Skeletal muscle satellite cell (primary cell): ENCODE measurements at regions not wholly inside any gene's neighbourhood (a gene's known extent, or its start where the extent isn't known, plus 50 kb on each side); places are given as distances from the start of the nearest gene placed in this dataset.
"Not testable (repeated sequence)": the region's sequence is repeated elsewhere in the genome, so short reads cannot be mapped to it uniquely, and the experiment has no call there.

ENCODE experiments used
- H3K27me3 ChIP-seq: 2 replicates; pipeline ENCODE4 v1.7.0; 2013; ENCODE audit warnings: low read length; ENCODE audit not compliant: control insufficient read depth, insufficient read depth
- H3K36me3 ChIP-seq: 2 replicates; pipeline ENCODE4 v1.7.0; 2013; ENCODE audit warnings: mild to moderate bottlenecking, control low read depth, low read length; ENCODE audit not compliant: insufficient read depth
- H3K4me1 ChIP-seq: 2 replicates; pipeline ENCODE4 v1.7.0; 2013; ENCODE audit warnings: low read length; ENCODE audit not compliant: control insufficient read depth, insufficient read depth
- H3K4me2 ChIP-seq: 2 replicates; pipeline ENCODE4 v1.7.0; 2013; ENCODE audit warnings: mild to moderate bottlenecking, low read length
- H3K4me3 ChIP-seq: 2 replicates; pipeline ENCODE4 v1.7.0; 2013; ENCODE audit warnings: low read length
- H3K9ac ChIP-seq: 2 replicates; pipeline ENCODE4 v1.7.0; 2013; ENCODE audit warnings: mild to moderate bottlenecking, low read depth, low read length, moderate library complexity
- H3K9me3 ChIP-seq: replicated peaks from 2 replicates; pipeline ENCODE4 v1.7.0; 2013; ENCODE audit warnings: mild to moderate bottlenecking, control low read depth, low read length

DNA sequence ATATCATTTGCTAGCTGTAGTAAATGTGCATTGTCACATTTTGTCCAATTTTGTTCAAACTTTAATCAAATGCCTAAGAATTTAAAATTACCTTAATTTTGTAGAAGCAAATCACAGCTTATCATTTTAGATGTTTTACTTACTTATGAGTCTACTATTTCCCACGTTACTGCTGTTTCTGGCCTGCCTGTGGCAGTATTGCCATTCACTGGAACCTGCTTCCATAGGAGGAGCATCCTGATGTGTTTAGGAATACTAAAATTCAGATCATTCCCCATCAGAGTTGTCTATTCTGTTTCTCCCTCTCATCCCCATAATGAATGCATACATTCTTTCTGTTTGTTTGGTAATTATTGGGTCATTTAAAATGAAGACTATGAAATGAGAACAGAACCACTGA lies 119.5 kb upstream of the SNRPN start:
- Histone ChIP-seq H3K27me3 (no peaks in the 10 kb centered on the region), H3K9me3 (peaks cover 12% of the 10 kb centered on the region)

DNA sequence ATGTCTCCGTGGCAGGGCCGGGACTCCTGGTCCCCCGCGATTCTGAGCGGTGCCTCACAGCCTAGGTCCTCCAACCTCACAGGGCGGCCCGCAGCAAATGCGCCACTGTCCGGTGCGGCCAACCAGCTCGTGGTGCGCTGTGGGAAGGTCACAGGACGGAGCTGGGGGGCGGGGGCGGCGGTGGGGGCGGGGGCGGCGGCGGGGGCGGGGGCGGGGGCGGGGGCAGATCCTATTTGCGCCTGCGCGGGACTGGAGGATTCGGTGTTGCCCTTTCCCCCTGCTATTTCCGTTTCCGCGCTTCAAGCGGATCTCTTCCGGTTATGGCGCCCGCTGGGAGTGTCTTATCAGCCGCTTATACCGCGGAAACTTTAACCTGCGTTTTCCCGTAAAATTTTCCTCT lies 106.7 kb upstream of the SNRPN start:
- Histone ChIP-seq H3K9ac (no peak overlapping the region), H3K36me3 (no peaks in the 10 kb centered on the region), H3K9me3 (peaks cover 3% of the 10 kb centered on the region), H3K27me3 (no peaks in the 10 kb centered on the region), H3K4me2 (peak overlapping the region; percentile 51), H3K4me3 (peak overlapping the region; percentile 50), H3K4me1 (no peaks in the 10 kb centered on the region)

More for the DNA sequence above, 119.5 kb upstream of the SNRPN start:
- H3K4me1 ChIP-seq, result no peaks in the 10 kb centered on the region
- H3K9ac ChIP-seq, result no peak overlapping the region
- no peaks in the 10 kb centered on the region for H3K36me3 ChIP-seq
- H3K4me2 ChIP-seq, result no peak overlapping the region
- no peak overlapping the region for H3K4me3 ChIP-seq

DNA sequence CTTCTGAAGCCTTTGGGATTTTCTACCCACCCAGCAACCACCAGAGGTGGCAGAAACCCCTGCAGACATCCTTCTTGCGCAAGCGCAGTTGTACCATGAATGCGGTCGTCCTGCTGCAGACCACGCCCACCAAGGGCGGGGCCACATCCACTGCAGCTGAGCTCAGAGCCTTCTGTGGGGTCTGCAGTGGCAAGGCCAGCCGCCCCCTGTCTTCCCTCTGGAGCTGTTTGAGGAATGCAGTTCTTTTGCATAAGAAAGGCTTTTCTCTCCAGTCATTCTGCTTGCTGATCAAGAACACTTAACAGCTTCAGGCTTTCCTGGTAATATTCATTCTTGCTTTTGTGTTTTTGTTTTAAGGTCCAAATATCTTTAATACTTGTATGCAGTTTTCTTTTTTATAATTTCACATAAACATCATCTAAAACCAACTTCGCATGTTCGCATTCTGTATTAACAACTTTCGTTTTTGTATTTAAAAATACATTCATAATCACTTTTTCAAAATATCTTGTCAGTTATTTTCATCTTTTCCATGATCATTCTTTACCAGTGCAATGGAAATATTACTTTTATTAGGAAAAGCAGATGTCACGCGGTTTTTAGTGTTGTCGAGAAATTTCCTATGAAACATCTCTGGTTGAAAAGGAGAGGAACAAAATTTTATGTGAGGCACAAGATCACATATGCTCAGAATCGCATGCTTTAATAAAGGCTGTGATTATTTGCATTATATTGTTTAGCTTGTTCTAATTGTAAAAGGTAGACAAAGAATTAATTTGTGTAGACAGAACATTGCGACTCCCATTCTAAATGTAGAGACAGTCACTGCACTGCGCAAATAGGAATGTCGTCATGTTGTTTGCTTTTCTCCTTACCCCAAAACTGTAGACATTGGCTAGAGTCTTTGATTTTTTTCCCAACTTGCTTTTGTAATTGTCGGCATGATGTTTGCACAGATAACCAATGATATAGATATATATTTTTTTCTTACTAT lies 98.1 kb upstream of the SNRPN start:
- no peak overlapping the region for H3K9ac ChIP-seq
- H3K27me3 ChIP-seq, result no peaks in the 10 kb centered on the region
- H3K36me3 ChIP-seq, result no peaks in the 10 kb centered on the region
- H3K4me2 ChIP-seq, result no peak overlapping the region
- H3K4me1 ChIP-seq, result no peaks in the 10 kb centered on the region
- H3K4me3 ChIP-seq, result no peak overlapping the region
- H3K9me3 ChIP-seq, result peaks cover 3% of the 10 kb centered on the region

DNA sequence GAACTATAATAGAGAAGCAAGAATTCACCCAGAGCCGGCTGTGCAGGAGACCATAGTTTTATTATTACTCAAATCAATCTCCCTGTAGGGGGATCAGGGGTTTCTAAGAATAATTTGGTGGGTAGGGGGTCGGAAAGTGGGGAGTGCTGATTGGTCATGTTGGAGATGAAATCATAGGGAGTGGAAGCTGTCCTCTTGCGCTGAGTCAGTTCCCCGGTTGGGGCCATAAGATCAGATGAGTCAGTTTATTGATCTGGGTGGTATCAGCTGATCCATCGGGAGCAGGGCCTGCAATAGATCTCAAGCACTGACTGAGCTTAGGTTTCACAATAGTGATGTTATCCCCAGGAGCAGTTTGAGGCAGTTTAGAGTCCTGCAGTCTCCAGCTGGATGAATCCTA lies 97.0 kb upstream of the SNRPN start:
- no peak overlapping the region for H3K4me2 ChIP-seq
- H3K4me3 ChIP-seq, result no peak overlapping the region
- no peaks in the 10 kb centered on the region for H3K27me3 ChIP-seq
- no peaks in the 10 kb centered on the region for H3K4me1 ChIP-seq
- H3K9me3 ChIP-seq, result peaks cover 3% of the 10 kb centered on the region
- no peak overlapping the region for H3K9ac ChIP-seq
- no peaks in the 10 kb centered on the region for H3K36me3 ChIP-seq

DNA sequence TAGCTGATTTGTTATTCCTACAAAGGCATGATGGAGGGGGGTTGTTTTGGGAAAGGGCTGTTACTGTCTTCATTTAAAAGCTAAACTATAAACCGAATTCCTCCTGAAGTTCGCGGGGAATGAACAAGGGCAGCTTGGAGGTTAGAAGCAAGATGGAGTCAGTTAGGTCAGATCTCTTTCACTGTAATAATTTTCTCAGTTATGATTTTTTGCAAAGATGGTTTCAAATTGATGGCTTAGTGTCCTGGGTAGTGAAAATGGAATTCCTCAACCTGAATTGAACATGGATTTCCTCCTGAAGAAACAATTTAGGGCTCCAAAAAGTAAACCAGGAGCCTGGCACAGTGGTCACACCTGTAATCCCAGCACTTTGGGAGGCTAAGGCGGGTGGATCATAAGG lies 96.6 kb upstream of the SNRPN start:
- not testable (repeated sequence) for H3K4me3 ChIP-seq, H3K4me1 ChIP-seq, H3K4me2 ChIP-seq, H3K36me3 ChIP-seq, H3K9me3 ChIP-seq, H3K9ac ChIP-seq, H3K27me3 ChIP-seq

DNA sequence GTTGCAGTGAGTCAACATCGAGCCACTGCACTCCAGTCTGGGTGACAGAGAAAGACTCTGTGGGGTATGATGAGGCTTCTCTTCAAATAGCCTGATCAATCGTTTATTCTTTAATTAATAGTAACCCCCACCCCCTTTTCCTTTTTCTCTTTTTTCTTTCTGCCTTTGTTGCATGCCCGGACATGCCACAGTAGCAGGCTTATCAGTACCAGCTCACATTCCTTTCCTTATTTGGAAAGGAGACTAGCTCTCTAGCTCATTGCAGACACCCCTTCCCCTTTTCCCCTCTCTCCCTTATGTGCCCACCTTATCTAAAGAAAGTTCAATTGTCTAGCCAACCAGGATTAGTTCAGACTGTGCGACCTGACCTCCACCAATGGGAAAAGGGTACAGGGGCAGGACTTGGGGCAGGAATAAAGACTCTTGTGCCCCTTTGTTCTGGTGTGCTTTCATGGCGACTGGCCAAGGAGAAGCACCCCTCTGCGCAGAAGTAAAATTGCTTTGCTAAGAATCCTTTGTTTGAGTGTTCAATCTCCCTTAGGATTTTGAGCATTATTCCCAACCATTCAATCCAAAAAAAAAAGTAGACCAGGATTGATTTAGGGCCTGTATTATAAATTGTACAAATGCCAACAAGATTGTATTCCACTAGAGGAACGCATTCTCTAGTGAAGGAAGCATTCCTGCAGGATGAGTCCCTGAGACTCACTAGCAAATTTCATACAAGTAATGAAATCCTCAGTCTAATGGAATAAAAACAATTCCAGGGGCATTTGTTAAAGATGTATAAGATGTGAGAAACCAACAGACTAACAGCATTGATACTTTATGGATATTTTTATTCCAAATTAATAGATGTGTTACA lies 95.8 kb upstream of the SNRPN start:
- Histone ChIP-seq H3K27me3 (no peaks in the 10 kb centered on the region), H3K9me3 (peaks cover 3% of the 10 kb centered on the region), H3K36me3 (no peaks in the 10 kb centered on the region), H3K4me3 (no peak overlapping the region), H3K4me2 (no peak overlapping the region), H3K9ac (no peak overlapping the region), H3K4me1 (no peaks in the 10 kb centered on the region)

DNA sequence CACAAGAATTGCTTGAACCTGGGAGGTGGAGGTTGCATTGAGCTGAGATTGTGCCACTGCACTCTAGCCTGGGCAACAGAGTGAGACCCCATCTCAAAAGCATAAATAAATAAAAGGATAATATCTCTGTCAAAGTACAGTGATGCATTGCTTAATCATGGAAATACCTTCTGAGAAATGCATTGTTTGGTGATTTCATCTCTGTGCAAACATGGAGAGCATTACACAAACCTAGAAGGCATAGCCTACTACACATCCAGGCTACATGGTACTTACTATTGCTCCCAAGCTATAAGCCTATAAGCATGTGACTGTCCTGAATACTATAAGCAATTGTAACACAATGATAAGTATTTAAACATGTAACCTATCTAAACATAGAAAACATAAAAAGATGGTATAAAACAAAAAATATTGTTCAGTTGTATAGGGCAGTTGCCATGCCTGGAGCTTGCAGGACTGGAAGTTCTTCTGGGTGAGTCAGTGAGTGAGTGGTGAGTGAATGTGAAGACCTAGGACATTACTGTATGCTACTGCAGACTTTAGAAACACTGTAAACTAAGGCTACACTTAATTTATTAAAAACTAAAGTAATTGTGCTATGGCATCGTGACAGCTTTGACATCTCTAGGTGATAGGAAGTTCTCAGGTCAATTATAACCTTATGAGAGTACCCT lies 93.6 kb upstream of the SNRPN start:
- H3K9ac ChIP-seq, result no peak overlapping the region
- H3K36me3 ChIP-seq, result no peaks in the 10 kb centered on the region
- H3K4me1 ChIP-seq, result no peaks in the 10 kb centered on the region
- no peaks in the 10 kb centered on the region for H3K27me3 ChIP-seq
- H3K4me3 ChIP-seq, result no peak overlapping the region
- no peak overlapping the region for H3K4me2 ChIP-seq
- peaks cover 3% of the 10 kb centered on the region for H3K9me3 ChIP-seq

DNA sequence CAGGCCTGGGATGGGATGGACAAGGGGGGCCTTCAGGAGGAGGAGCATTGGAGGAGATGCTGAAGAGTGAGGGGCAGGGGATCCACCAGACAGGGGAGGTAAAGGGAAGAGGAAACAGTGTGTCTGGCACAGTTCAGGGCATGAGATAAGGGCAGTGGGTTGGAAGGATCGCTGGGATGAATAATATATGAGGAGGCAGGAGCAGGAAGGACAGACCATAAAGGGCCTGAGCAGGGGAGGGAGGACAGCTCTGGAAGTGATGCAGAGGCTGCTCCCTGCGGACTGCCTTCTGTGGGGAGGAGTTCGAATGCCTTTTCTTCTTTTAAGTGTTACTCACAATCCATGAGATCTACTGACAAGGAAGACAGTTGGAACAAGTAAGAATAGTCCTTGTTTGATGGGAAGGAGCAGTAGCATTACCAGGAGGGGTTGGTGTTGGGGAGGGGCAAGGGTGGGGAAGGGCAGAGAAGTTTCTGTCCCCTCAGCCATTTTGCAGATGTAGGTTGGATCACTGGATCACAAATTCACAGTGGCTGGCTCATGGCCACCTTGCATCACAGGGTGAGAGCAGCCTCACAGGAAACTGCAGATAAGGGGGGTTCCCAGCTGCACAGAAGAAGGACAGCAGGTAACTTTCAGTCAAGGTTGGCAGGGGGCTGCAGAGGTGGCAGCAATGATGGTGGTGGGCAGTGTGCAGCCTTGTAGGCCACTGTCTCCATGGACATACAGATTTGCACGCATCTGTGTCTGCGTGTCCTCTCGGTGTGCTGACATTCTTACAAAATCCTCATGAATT lies 91.9 kb upstream of the SNRPN start:
- no peak overlapping the region for H3K4me2 ChIP-seq
- no peak overlapping the region for H3K4me3 ChIP-seq
- peaks cover 2% of the 10 kb centered on the region for H3K9me3 ChIP-seq
- no peak overlapping the region for H3K9ac ChIP-seq
- no peaks in the 10 kb centered on the region for H3K4me1 ChIP-seq
- H3K27me3 ChIP-seq, result no peaks in the 10 kb centered on the region
- H3K36me3 ChIP-seq, result no peaks in the 10 kb centered on the region

DNA sequence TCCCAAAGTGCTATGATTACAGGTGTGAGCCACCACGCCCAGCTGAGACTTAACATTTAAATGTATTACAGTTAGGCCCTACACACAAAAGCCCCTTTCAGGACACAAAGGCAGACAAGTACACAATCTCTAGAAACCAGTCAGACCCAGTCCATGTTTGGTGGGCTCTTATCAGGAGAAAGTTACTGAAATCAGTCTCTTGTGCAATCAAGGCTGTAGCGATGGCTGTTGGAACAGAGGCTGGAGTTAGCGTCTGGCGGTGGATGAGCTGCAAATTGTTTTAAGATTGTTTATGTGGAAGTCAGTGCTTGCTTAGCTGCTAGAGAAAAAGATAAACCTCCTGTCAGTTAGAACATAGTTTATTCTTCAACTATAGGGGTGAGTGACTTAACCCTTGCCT lies 89.5 kb upstream of the SNRPN start:
- Histone ChIP-seq H3K36me3 (no peaks in the 10 kb centered on the region), H3K4me1 (no peaks in the 10 kb centered on the region), H3K9me3 (peaks cover 5% of the 10 kb centered on the region), H3K9ac (no peak overlapping the region), H3K4me3 (no peak overlapping the region), H3K27me3 (no peaks in the 10 kb centered on the region), H3K4me2 (no peak overlapping the region)

DNA sequence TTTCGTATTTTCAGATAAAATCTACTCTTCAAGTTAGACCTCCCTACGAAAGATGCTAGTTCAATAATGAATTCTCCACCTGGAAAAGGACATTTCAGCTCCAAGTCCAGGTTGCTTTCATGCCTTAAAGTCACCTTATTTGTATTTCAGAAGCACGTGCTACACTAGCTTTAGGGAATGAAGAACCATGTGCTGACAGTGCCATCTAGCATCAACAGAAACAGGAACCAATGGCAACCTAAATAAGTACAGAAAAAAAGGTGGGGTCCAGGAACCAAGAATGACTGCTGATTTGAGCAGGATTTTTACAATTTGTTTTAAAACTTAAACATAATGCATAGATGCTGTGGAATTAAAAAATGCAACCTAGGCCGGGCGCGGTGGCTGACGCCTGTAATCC lies 77.6 kb upstream of the SNRPN start:
- Histone ChIP-seq H3K27me3 (no peaks in the 10 kb centered on the region), H3K36me3 (no peaks in the 10 kb centered on the region), H3K4me2 (no peak overlapping the region), H3K9ac (no peak overlapping the region), H3K4me3 (no peak overlapping the region), H3K4me1 (no peaks in the 10 kb centered on the region), H3K9me3 (peaks cover 7% of the 10 kb centered on the region)
